ENCODE measurements at regions not wholly inside any gene's neighbourhood (a gene's known extent, or its start where the extent isn't known, plus 50 kb on each side); places are given as distances from the start of the nearest gene placed in this dataset.
A peak's percentile ranks its signal among the peaks of the same experiment; 100 is the strongest.

- FAIRE-seq (no peak), DNase-seq (ENCODE audit: low read depth) (no peak)
- no peaks in the 10 kb centered on the region for H3K27me3 ChIP-seq (ENCODE audit: control insufficient read depth, insufficient read depth, low read length)
- no peak overlapping the region for H3K4me3 ChIP-seq (ENCODE audit: low read depth, low read length)
- no peaks in the 10 kb centered on the region for H3K36me3 ChIP-seq (ENCODE audit: control insufficient read depth, insufficient read depth, low read length)
- no peak for TF ChIP-seq CTCF (IDR thresholded peaks at IDR 0.05; ENCODE audit: insufficient read depth, low read length, severe bottlenecking)
These were observed 123.9 kb upstream of the MGAT5 start for GRCh38 chr2:134129900-134130537.

- DNase-seq (ENCODE audit: low read depth) = peak; percentile 98
- Histone ChIP-seq H3K36me3 (ENCODE audit: control insufficient read depth, insufficient read depth, low read length) (no peaks in the 10 kb centered on the region), H3K4me3 (ENCODE audit: low read depth, low read length) (no peak overlapping the region), H3K27me3 (ENCODE audit: control insufficient read depth, insufficient read depth, low read length) (no peaks in the 10 kb centered on the region)
- FAIRE-seq = no peak
- no peak for TF ChIP-seq CTCF (IDR thresholded peaks at IDR 0.05; ENCODE audit: insufficient read depth, low read length, severe bottlenecking)
These were observed 122.0 kb upstream of the MGAT5 start for GRCh38 chr2:134131681-134132489.

- H3K4me3 ChIP-seq (ENCODE audit: low read depth, low read length) = no peak overlapping the region
- FAIRE-seq (no peak), DNase-seq (ENCODE audit: low read depth) (no peak)
- TF ChIP-seq CTCF (IDR thresholded peaks at IDR 0.05; ENCODE audit: insufficient read depth, low read length, severe bottlenecking) = no peak
- no peaks in the 10 kb centered on the region for H3K27me3 ChIP-seq (ENCODE audit: control insufficient read depth, insufficient read depth, low read length)
- H3K36me3 ChIP-seq (ENCODE audit: control insufficient read depth, insufficient read depth, low read length) = no peaks in the 10 kb centered on the region
These were observed 121.4 kb upstream of the MGAT5 start for GRCh38 chr2:134132490-134132857.

- Histone ChIP-seq H3K4me3 (ENCODE audit: low read depth, low read length) (no peak overlapping the region), H3K36me3 (ENCODE audit: control insufficient read depth, insufficient read depth, low read length) (no peaks in the 10 kb centered on the region), H3K27me3 (ENCODE audit: control insufficient read depth, insufficient read depth, low read length) (no peaks in the 10 kb centered on the region)
- no peak for TF ChIP-seq CTCF (IDR thresholded peaks at IDR 0.05; ENCODE audit: insufficient read depth, low read length, severe bottlenecking)
- DNase-seq (ENCODE audit: low read depth) (no peak), FAIRE-seq (no peak)
These were observed 120.1 kb upstream of the MGAT5 start for GRCh38 chr2:134133622-134134312.

- H3K36me3 ChIP-seq (ENCODE audit: control insufficient read depth, insufficient read depth, low read length) = no peaks in the 10 kb centered on the region
- no peaks in the 10 kb centered on the region for H3K27me3 ChIP-seq (ENCODE audit: control insufficient read depth, insufficient read depth, low read length)
- FAIRE-seq (no peak), DNase-seq (ENCODE audit: low read depth) (no peak)
- no peak for TF ChIP-seq CTCF (IDR thresholded peaks at IDR 0.05; ENCODE audit: insufficient read depth, low read length, severe bottlenecking)
- no peak overlapping the region for H3K4me3 ChIP-seq (ENCODE audit: low read depth, low read length)
These were observed 119.6 kb upstream of the MGAT5 start for GRCh38 chr2:134134313-134134706.

All from bronchial epithelial cell (primary cell).